H9 (cell line): ENCODE measurements at regions not wholly inside any gene's neighbourhood (a gene's known extent, or its start where the extent isn't known, plus 50 kb on each side); places are given as distances from the start of the nearest gene placed in this dataset.
"Not testable (repeated sequence)": the region's sequence is repeated elsewhere in the genome, so short reads cannot be mapped to it uniquely, and the experiment has no call there.

ENCODE experiments used
- DNase-seq: peaks from one replicate; pipeline ENCODE4 v3.0.0-alpha.2; 2017
- H2AFZ ChIP-seq: one replicate; pipeline ENCODE4 v1.6.1; 2013; ENCODE audit warnings: mild to moderate bottlenecking, low read length, control low read depth, moderate library complexity
- H2AK5ac ChIP-seq: 2 replicates; pipeline ENCODE4 v1.6.1; 2013; ENCODE audit warnings: low read length, control low read depth, mixed read lengths; ENCODE audit not compliant: insufficient read length
- H2BK120ac ChIP-seq: one replicate; pipeline ENCODE4 v1.6.1; 2013; ENCODE audit warnings: low read depth, mild to moderate bottlenecking, low read length, control low read depth, inconsistent platforms; ENCODE audit not compliant: poor library complexity, severe bottlenecking
- H2BK12ac ChIP-seq: 2 replicates; pipeline ENCODE4 v1.6.1; 2013; ENCODE audit warnings: low read length, control low read depth, mixed read lengths, low read depth; ENCODE audit not compliant: insufficient read length
- H2BK15ac ChIP-seq: 2 replicates; pipeline ENCODE4 v1.6.1; 2013; ENCODE audit warnings: low read depth, low read length, control low read depth
- H2BK20ac ChIP-seq: one replicate; pipeline ENCODE4 v1.6.1; 2013; ENCODE audit warnings: low read depth, mild to moderate bottlenecking, low read length, control low read depth, inconsistent platforms; ENCODE audit not compliant: poor library complexity, severe bottlenecking
- H2BK5ac ChIP-seq: 2 replicates; pipeline ENCODE4 v1.6.1; 2013; ENCODE audit warnings: low read length, control low read depth, mixed read lengths; ENCODE audit not compliant: insufficient read length
- H3K14ac ChIP-seq: 2 replicates; pipeline ENCODE4 v1.6.1; 2013; ENCODE audit warnings: low read length, control low read depth; ENCODE audit not compliant: insufficient read depth
- H3K18ac ChIP-seq: 2 replicates; pipeline ENCODE4 v1.6.1; 2013; ENCODE audit warnings: low read depth, mild to moderate bottlenecking, mixed read lengths, low read length, control low read depth; ENCODE audit not compliant: insufficient read length
- H3K23ac ChIP-seq: 2 replicates; pipeline ENCODE4 v1.6.1; 2013; ENCODE audit warnings: low read length, control low read depth, mixed read lengths, low read depth; ENCODE audit not compliant: insufficient read length
- H3K23me2 ChIP-seq: 2 replicates; pipeline ENCODE4 v1.6.1; 2013; ENCODE audit warnings: low read depth, mild to moderate bottlenecking, mixed read lengths, low read length, control low read depth; ENCODE audit not compliant: insufficient read length, poor library complexity, severe bottlenecking
- H3K27ac ChIP-seq: 2 replicates; pipeline ENCODE4 v1.5.1; 2013; ENCODE audit warnings: low read length, control low read depth, mixed read lengths, low read depth; ENCODE audit not compliant: insufficient read length
- H3K27me3 ChIP-seq: 2 replicates; pipeline ENCODE4 v1.6.1; 2013; ENCODE audit warnings: low read length, control low read depth, inconsistent platforms; ENCODE audit not compliant: insufficient read depth
- H3K4ac ChIP-seq: 2 replicates; pipeline ENCODE4 v1.6.1; 2013; ENCODE audit warnings: low read depth, mild to moderate bottlenecking, control low read depth, inconsistent platforms, low read length, moderate library complexity
- H3K4me1 ChIP-seq: 2 replicates; pipeline ENCODE4 v1.6.1; 2013; ENCODE audit warnings: low read length, control low read depth, inconsistent platforms; ENCODE audit not compliant: insufficient read depth
- H3K4me2 ChIP-seq: 2 replicates; pipeline ENCODE4 v1.6.1; 2013; ENCODE audit warnings: low read length, control low read depth, mixed read lengths; ENCODE audit not compliant: insufficient read length, insufficient read depth
- H3K56ac ChIP-seq: 2 replicates; pipeline ENCODE4 v1.6.1; 2013; ENCODE audit warnings: low read depth, mild to moderate bottlenecking, mixed read lengths, low read length, control low read depth; ENCODE audit not compliant: insufficient read length
- H3K79me1 ChIP-seq: 2 replicates; pipeline ENCODE4 v1.6.1; 2013; ENCODE audit warnings: low read depth, mild to moderate bottlenecking, moderate library complexity, low read length, control low read depth, inconsistent platforms; ENCODE audit not compliant: insufficient read depth, poor library complexity, severe bottlenecking
- H3K79me2 ChIP-seq: 2 replicates; pipeline ENCODE4 v1.6.1; 2013; ENCODE audit warnings: low read length, control low read depth, inconsistent platforms; ENCODE audit not compliant: insufficient read depth
- H3K9ac ChIP-seq: 2 replicates; pipeline ENCODE4 v1.6.1; 2013; ENCODE audit warnings: low read length, control low read depth, mixed read lengths; ENCODE audit not compliant: insufficient read length; ENCODE audit errors: extremely low read depth
- H3K9me3 ChIP-seq: one replicate; pipeline ENCODE4 v1.6.1; 2013; ENCODE audit warnings: low read depth, low read length, inconsistent platforms; ENCODE audit not compliant: control insufficient read depth
- H3T11ph ChIP-seq: one replicate; pipeline ENCODE4 v1.6.1; 2013; ENCODE audit warnings: mild to moderate bottlenecking, low read length, control low read depth, inconsistent platforms
- H4K20me1 ChIP-seq: one replicate; pipeline ENCODE4 v1.6.1; 2013; ENCODE audit not compliant: control insufficient read depth, insufficient read length, insufficient read depth
- H4K5ac ChIP-seq: 2 replicates; pipeline ENCODE4 v1.6.1; 2013; ENCODE audit warnings: low read depth, mild to moderate bottlenecking, mixed read lengths, low read length, control low read depth; ENCODE audit not compliant: insufficient read length
- H4K8ac ChIP-seq: replicated peaks from 2 replicates; pipeline ENCODE4 v1.6.1; 2013; ENCODE audit warnings: low read length, control low read depth, mixed read lengths, low read depth; ENCODE audit not compliant: insufficient read length
- H4K91ac ChIP-seq: 2 replicates; pipeline ENCODE4 v1.6.1; 2013; ENCODE audit warnings: low read depth, mild to moderate bottlenecking, moderate library complexity, mixed read lengths, low read length, control low read depth; ENCODE audit not compliant: insufficient read length
- H3K27ac Mint-ChIP-seq, 3 experiments: 2 replicates in 2 of 3; 3 replicates in 1 of 3; pipeline ENCODE4 v1.8.0; 2020 to 2021; ENCODE audit warnings: mixed read lengths in 3 of 3, mild to moderate bottlenecking in 1 of 3, moderate library complexity in 1 of 3
- H3K27me3 Mint-ChIP-seq: 2 replicates; pipeline ENCODE4 v1.8.0; 2021; ENCODE audit warnings: low read depth, mild to moderate bottlenecking, moderate library complexity, mixed read lengths
- H3K36me3 Mint-ChIP-seq, 3 experiments: 2 replicates in 2 of 3; 3 replicates in 1 of 3; pipeline ENCODE4 v1.8.0; 2020 to 2021; ENCODE audit warnings: low read depth in 3 of 3, mixed read lengths in 3 of 3; ENCODE audit not compliant: insufficient read depth in 1 of 3
- H3K4me1 Mint-ChIP-seq, 2 experiments: 2 replicates each; pipeline ENCODE4 v1.8.0; 2020; ENCODE audit warnings: mixed read lengths in 2 of 2
- H3K4me3 Mint-ChIP-seq, 2 experiments: 2 replicates in 1 of 2; 3 replicates in 1 of 2; pipeline ENCODE4 v1.8.0; 2020 to 2021; ENCODE audit warnings: mild to moderate bottlenecking in 2 of 2, mixed read lengths in 2 of 2, moderate library complexity in 1 of 2
- H3K9me3 Mint-ChIP-seq, 2 experiments: 2 replicates in 1 of 2; 3 replicates in 1 of 2; pipeline ENCODE4 v1.8.0; 2020; ENCODE audit warnings: mild to moderate bottlenecking in 2 of 2, mixed read lengths in 2 of 2, moderate library complexity in 1 of 2
- WGBS: extraction: QIAGEN DNeasy Blood & Tissue Kit; methylation state at CpG from one replicate; pipeline ENCODE4 v1.1.7; 2013; ENCODE audit warnings: missing lambda C conversion rate, low lambda C conversion rate, mixed read lengths; ENCODE audit not compliant: insufficient read length; ENCODE audit errors: extremely low coverage; 5-methylcytosine and 5-hydroxymethylcytosine counted together
- TF ChIP-seq, protein P1 (sequence below): fragments of 200-600 bp; sonication (generic); conservative IDR thresholded peaks from 3 replicates; pipeline ENCODE4 v1.8.0; 2021; ENCODE audit warnings: antibody characterized with exemption, mild to moderate bottlenecking

DNA sequence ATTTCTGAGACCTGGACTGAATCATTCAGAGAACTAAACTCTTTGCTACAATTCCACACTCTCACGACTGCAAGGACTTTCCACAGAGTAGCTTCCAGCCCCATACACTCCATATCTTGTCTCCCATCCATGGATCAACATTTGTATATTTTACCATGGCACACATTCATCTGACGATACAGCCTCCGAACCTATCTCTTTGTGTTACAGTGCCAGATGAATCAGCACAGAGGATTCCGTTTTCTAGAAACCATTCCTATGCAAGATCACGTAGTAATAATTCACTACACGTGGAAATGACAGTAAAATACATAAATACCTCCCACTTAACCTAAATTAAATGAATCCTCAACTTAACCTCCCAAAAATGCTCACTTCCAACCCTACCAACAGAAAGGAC, 110.0 kb upstream of the PRDX6 start:
- Histone ChIP-seq H3K23me2 (no peaks in the 10 kb centered on the region), H3T11ph (no peak overlapping the region), H3K18ac (no peak overlapping the region), H3K23ac (no peak overlapping the region), H3K79me2 (no peaks in the 10 kb centered on the region), H2BK5ac (no peak overlapping the region), H3K4me2 (no peak overlapping the region), H2AK5ac (no peak overlapping the region), H3K4ac (no peak overlapping the region), H4K20me1 (no peaks in the 10 kb centered on the region), H3K9ac (no peak overlapping the region), H3K79me1 (no peaks in the 10 kb centered on the region), H3K56ac (no peak overlapping the region), H4K8ac (no peak overlapping the region), H2BK12ac (no peak overlapping the region), H3K27ac (no peak overlapping the region), H2AFZ (no peak overlapping the region), H2BK120ac (no peak overlapping the region), H2BK20ac (no peak overlapping the region), H3K4me1 (no peaks in the 10 kb centered on the region), H3K14ac (no peak overlapping the region), H2BK15ac (no peak overlapping the region), H4K91ac (no peak overlapping the region), H4K5ac (no peak overlapping the region), H3K9me3 (no peaks in the 10 kb centered on the region), H3K27me3 (no peaks in the 10 kb centered on the region)
- Mint-ChIP-seq H3K4me1 (no peaks in the 10 kb centered on the region), H3K4me3 (no peak overlapping the region), H3K9me3 (peaks cover 0 to 2% of the 10 kb centered on the region in 2 experiments; a peak in 2 of 5 replicates), H3K27ac (no peak overlapping the region), H3K36me3 (peaks cover 0 to 3% (median 0%) of the 10 kb centered on the region in 3 experiments; a peak in 1 of 7 replicates), H3K27me3 (no peaks in the 10 kb centered on the region)
- no peak for DNase-seq
- WGBS = no CpG with 5 or more reads among the region's 6 CpGs
- TF ChIP-seq, protein P1, sequence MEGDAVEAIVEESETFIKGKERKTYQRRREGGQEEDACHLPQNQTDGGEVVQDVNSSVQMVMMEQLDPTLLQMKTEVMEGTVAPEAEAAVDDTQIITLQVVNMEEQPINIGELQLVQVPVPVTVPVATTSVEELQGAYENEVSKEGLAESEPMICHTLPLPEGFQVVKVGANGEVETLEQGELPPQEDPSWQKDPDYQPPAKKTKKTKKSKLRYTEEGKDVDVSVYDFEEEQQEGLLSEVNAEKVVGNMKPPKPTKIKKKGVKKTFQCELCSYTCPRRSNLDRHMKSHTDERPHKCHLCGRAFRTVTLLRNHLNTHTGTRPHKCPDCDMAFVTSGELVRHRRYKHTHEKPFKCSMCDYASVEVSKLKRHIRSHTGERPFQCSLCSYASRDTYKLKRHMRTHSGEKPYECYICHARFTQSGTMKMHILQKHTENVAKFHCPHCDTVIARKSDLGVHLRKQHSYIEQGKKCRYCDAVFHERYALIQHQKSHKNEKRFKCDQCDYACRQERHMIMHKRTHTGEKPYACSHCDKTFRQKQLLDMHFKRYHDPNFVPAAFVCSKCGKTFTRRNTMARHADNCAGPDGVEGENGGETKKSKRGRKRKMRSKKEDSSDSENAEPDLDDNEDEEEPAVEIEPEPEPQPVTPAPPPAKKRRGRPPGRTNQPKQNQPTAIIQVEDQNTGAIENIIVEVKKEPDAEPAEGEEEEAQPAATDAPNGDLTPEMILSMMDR = no peak

DNA sequence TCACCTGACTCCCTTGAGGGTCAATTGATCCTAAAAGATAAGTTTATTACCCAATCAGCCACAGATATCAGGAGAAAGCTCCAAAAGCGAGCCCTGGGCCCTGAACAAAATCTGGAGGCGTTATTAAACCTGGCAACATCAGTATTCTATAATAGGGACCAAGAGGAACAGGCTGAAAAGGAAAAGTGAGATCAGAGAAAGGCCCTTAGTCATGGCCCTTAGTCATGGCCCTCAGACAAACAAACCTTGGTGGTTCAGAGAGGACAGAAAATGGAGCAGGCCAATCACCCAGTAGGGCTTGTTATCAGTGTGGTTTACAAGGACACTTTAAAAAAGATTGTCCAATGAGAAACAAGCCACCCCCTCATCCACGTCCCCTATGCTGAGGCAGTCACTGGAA, 106.5 kb upstream of the PRDX6 start:
- not testable (repeated sequence) for H3K27me3 ChIP-seq, H3K27ac Mint-ChIP-seq, H3K9me3 ChIP-seq, H4K20me1 ChIP-seq, H2AK5ac ChIP-seq, H4K91ac ChIP-seq, H3K56ac ChIP-seq, H4K5ac ChIP-seq, H3K27ac ChIP-seq, H3K27me3 Mint-ChIP-seq, H4K8ac ChIP-seq, H2BK20ac ChIP-seq, H3K36me3 Mint-ChIP-seq, H2BK12ac ChIP-seq, H3K18ac ChIP-seq, H2BK15ac ChIP-seq, H2BK5ac ChIP-seq, H2AFZ ChIP-seq, H3K4me2 ChIP-seq, H3K4me1 ChIP-seq, H3K79me1 ChIP-seq, H3K23me2 ChIP-seq, H2BK120ac ChIP-seq, H3K9me3 Mint-ChIP-seq, H3K9ac ChIP-seq, DNase-seq, H3K4me1 Mint-ChIP-seq, H3K4ac ChIP-seq, H3K14ac ChIP-seq, H3K4me3 Mint-ChIP-seq, H3K79me2 ChIP-seq, H3T11ph ChIP-seq, H3K23ac ChIP-seq
- WGBS = no CpG with 5 or more reads among the region's 3 CpGs
